ENCODE measurements at regions not wholly inside any gene's neighbourhood (a gene's known extent, or its start where the extent isn't known, plus 50 kb on each side); places are given as distances from the start of the nearest gene placed in this dataset.
"Not testable (repeated sequence)": the region's sequence is repeated elsewhere in the genome, so short reads cannot be mapped to it uniquely, and the experiment has no call there.

DNA sequence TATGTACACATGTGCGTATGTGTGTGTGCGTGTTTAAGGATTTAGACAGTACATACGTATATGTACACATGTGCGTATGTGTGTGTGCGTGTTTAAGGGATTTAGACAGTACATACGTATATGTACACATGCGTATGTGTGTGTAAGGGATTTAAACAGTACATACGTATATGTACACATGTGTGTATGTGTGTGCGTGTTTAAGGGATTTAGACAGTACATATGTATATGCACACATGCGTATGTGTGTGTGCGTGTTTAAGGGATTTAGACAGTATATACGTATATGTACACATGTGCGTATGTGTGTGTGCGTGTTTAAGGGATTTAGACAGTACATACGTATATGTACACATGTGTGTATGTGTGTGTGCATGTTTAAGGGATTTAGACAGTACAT, 102.1 kb upstream of the ALKAL2 start:
- not testable (repeated sequence) for TF ChIP-seq CTCF (IDR thresholded peaks at IDR 0.05; ENCODE audit: insufficient read depth, low read depth, low read length); EZH2 (IDR thresholded peaks at IDR 0.05; ENCODE audit: insufficient read depth, low read length)

All from astrocyte (in vitro differentiated cells and primary cell).